KMS-11 (cell line): ENCODE measurements at regions not wholly inside any gene's neighbourhood (a gene's known extent, or its start where the extent isn't known, plus 50 kb on each side); places are given as distances from the start of the nearest gene placed in this dataset.

Experiments used
- H2AFZ ChIP-seq: fragments of 200-600 bp; sonication (generic); 2 replicates; pipeline ENCODE4 v1.6.1; 2016; ENCODE audit warnings: antibody characterized with exemption, mixed run types, low read depth
- H3K27ac ChIP-seq: fragments of 200-600 bp; sonication (generic); 2 replicates; pipeline ENCODE4 v1.6.1; 2016; ENCODE audit warnings: mild to moderate bottlenecking, mixed run types
- H3K27me3 ChIP-seq: fragments of 200-600 bp; sonication (generic); 2 replicates; pipeline ENCODE4 v1.6.1; 2017; ENCODE audit warnings: mild to moderate bottlenecking, low read depth, mixed run types, moderate library complexity; ENCODE audit not compliant: insufficient read depth
- H3K36me3 ChIP-seq: fragments of 200-600 bp; sonication (generic); 2 replicates; pipeline ENCODE4 v1.6.1; 2017; ENCODE audit warnings: mild to moderate bottlenecking, mixed run types; ENCODE audit not compliant: insufficient read depth
- H3K4me1 ChIP-seq: fragments of 200-600 bp; sonication (generic); 2 replicates; pipeline ENCODE4 v1.6.1; 2016; ENCODE audit warnings: mild to moderate bottlenecking, low read depth, mixed run types; ENCODE audit not compliant: poor library complexity, severe bottlenecking
- H3K4me2 ChIP-seq: fragments of 200-600 bp; sonication (generic); 2 replicates; pipeline ENCODE4 v1.7.0; 2016; ENCODE audit warnings: mild to moderate bottlenecking, mixed run types
- H3K4me3 ChIP-seq: fragments of 200-600 bp; sonication (generic); IDR thresholded peaks from 2 replicates; pipeline ENCODE4 v1.6.1; 2017; ENCODE audit warnings: low read depth, low read length, mixed read lengths; ENCODE audit not compliant: insufficient read depth
- H3K79me2 ChIP-seq: fragments of 200-600 bp; sonication (generic); 2 replicates; pipeline ENCODE4 v1.6.1; 2016; ENCODE audit warnings: low read depth, mixed run types; ENCODE audit not compliant: insufficient read depth
- H3K9ac ChIP-seq: fragments of 200-600 bp; sonication (generic); 2 replicates; pipeline ENCODE4 v1.6.1; 2016; ENCODE audit warnings: mild to moderate bottlenecking, mixed run types
- H4K20me1 ChIP-seq: fragments of 200-600 bp; sonication (generic); 2 replicates; pipeline ENCODE4 v1.6.1; 2016; ENCODE audit warnings: mild to moderate bottlenecking, mixed run types; ENCODE audit not compliant: insufficient read depth
- CTCF ChIP-seq: fragments of 200-600 bp; sonication (generic); conservative IDR thresholded peaks from 2 replicates; pipeline ENCODE4 v1.6.1; 2017; ENCODE audit warnings: low read depth, mild to moderate bottlenecking, antibody characterized with exemption, low read length, moderate library complexity, mixed read lengths

GRCh38 chr2:217698691-217699090, 304.1 kb downstream of the TNS1 start:
- H3K27me3 ChIP-seq: no peaks in the 10 kb centered on the region
- H3K79me2 ChIP-seq: no peaks in the 10 kb centered on the region
- H2AFZ ChIP-seq: no peak overlapping the region
- H3K4me1 ChIP-seq: peaks cover 9% of the 10 kb centered on the region
- H3K27ac ChIP-seq: no peak overlapping the region
- H4K20me1 ChIP-seq: no peaks in the 10 kb centered on the region
- H3K9ac ChIP-seq: no peak overlapping the region
- H3K4me2 ChIP-seq: no peak overlapping the region
- no peak for TF ChIP-seq CTCF
- H3K4me3 ChIP-seq: no peak overlapping the region
- no peaks in the 10 kb centered on the region for H3K36me3 ChIP-seq

GRCh38 chr2:217695033-217695520, 307.7 kb downstream of the TNS1 start:
- H3K36me3 ChIP-seq: no peaks in the 10 kb centered on the region
- no peaks in the 10 kb centered on the region for H3K27me3 ChIP-seq
- no peaks in the 10 kb centered on the region for H4K20me1 ChIP-seq
- H2AFZ ChIP-seq: no peak overlapping the region
- H3K27ac ChIP-seq: no peak overlapping the region
- no peaks in the 10 kb centered on the region for H3K79me2 ChIP-seq
- no peak overlapping the region for H3K4me3 ChIP-seq
- peaks cover 9% of the 10 kb centered on the region for H3K4me1 ChIP-seq
- no peak for TF ChIP-seq CTCF
- no peak overlapping the region; the same call in 1 of the 2 replicates for H3K4me2 ChIP-seq
- H3K9ac ChIP-seq: no peak overlapping the region

GRCh38 chr2:217694291-217694690, 308.5 kb downstream of the TNS1 start:
- no peak for TF ChIP-seq CTCF
- H3K4me1 ChIP-seq: peaks cover 9% of the 10 kb centered on the region
- H3K27ac ChIP-seq: no peak overlapping the region
- H3K79me2 ChIP-seq: no peaks in the 10 kb centered on the region
- H3K27me3 ChIP-seq: no peaks in the 10 kb centered on the region
- no peak overlapping the region for H3K4me3 ChIP-seq
- H3K9ac ChIP-seq: no peak overlapping the region
- no peak overlapping the region for H2AFZ ChIP-seq
- H4K20me1 ChIP-seq: no peaks in the 10 kb centered on the region
- no peaks in the 10 kb centered on the region for H3K36me3 ChIP-seq
- no peak overlapping the region for H3K4me2 ChIP-seq

- H3K36me3 ChIP-seq: no peaks in the 10 kb centered on the region
- H4K20me1 ChIP-seq: no peaks in the 10 kb centered on the region
- H3K4me3 ChIP-seq: no peak overlapping the region
- no peak overlapping the region for H3K27ac ChIP-seq
- no peak overlapping the region for H2AFZ ChIP-seq
- no peak overlapping the region for H3K9ac ChIP-seq
- no peaks in the 10 kb centered on the region for H3K27me3 ChIP-seq
- no peaks in the 10 kb centered on the region for H3K79me2 ChIP-seq
- no peak overlapping the region for H3K4me2 ChIP-seq
- H3K4me1 ChIP-seq: peaks cover 14% of the 10 kb centered on the region
- no peak for TF ChIP-seq CTCF
Observed at GRCh38 chr2:217693363-217693762, 309.4 kb downstream of the TNS1 start.
